HG02885 (cell line): ENCODE measurements at regions not wholly inside any gene's neighbourhood (a gene's known extent, or its start where the extent isn't known, plus 50 kb on each side); places are given as distances from the start of the nearest gene placed in this dataset.
"Not testable (repeated sequence)": the region's sequence is repeated elsewhere in the genome, so short reads cannot be mapped to it uniquely, and the experiment has no call there.

ENCODE experiments used
- ATAC-seq: cut with Tn5 transposase; IDR thresholded peaks from one replicate; pipeline ENCODE4 v1.9.1; 2021; ENCODE audit warnings: mild to moderate bottlenecking; ENCODE audit not compliant: unreplicated experiment, poor library complexity

DNA sequence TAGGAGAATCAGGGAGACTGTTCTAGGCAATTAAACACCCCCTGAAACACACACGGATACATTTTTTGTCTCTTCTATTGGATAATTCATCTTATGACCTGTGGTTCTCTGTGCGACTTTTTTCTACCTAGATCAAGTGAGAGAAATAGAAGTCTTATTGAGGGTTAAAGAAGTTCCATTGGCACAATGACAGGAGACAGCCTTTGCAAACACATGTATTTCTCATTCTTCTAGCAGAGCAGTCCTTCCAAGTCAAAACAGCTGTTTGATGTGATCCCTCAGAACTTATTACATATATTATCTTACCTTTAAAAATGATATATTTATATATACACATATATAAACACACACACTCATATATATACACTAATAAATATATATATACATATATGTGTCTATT is 496.7 kb downstream of the SLC6A15 start:
- ATAC-seq, result no peak

DNA sequence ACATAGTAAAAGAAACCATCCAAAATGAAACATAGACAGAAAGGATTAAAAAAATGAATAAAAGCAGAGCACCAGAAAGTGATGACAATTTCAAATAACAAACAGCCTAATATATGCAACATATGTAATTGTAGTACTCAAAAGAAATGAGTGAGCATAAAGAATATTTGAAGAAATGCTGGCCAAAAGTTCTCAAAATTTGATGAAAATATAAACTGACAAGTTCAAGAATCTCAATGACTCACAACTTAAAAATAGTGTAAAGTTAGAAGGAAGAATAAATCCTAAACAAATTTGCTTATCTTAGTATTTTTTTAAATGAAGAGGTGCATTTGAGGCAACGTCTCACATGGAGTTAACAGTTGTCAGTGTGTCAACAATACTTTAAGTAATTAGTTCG is 498.9 kb downstream of the SLC6A15 start:
- ATAC-seq, result no peak

DNA sequence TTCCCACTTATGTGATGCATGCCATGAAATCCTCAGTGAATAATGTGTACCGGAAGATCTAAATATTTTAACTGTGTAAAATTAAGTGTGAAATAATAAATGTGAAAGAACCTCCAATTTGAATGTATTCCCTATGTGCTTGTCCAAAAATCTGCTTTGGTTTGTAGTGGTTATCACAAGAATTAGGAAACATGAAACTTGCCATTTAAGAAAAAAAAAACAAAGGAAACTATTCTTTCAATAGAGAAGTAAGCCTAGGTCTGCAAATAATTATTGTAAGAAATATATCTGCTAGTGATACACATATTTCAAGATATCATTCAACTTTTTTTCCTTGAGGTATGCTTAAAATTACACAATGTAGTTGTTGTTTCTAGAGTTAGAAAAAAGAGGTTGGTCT is 500.4 kb downstream of the SLC6A15 start:
- no peak for ATAC-seq

DNA sequence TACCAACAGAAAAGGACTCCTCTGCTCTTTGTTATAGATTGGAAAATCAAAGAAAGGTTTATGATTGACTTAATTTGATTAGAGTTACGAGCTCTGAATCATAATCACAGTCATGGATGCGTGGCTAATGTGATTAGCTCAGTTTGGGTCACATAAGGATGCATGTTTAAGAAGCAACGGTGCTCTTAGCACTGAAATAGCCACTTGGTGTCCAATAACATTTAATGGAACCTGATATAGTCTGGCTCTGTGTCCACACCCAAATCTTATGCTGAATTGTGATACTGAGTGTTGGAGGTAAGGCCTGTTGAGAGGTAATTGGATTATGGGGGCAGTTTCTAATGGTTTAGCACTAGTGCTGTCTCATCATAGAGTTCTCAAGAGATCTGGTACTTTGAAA is 501.6 kb downstream of the SLC6A15 start:
- ATAC-seq, result no peak

DNA sequence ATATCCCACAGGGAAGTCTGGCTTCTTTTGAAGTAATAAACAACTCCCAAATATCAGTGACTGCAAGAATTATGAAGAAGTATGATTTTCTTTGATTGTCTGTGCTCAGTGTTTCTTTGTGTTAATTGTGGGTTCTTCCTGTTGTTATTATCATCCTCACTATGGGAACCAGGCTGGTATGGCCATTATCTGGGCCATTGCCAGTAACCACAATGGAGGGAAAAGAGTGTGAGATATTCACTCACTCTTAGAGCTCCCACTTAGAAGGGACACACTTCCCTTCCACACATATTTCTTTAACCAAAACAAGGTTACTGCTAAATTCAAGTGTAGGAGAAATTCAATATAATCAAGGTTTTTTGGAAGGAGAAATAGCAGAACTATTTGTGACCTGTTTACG is 503.7 kb downstream of the SLC6A15 start:
- no peak for ATAC-seq

DNA sequence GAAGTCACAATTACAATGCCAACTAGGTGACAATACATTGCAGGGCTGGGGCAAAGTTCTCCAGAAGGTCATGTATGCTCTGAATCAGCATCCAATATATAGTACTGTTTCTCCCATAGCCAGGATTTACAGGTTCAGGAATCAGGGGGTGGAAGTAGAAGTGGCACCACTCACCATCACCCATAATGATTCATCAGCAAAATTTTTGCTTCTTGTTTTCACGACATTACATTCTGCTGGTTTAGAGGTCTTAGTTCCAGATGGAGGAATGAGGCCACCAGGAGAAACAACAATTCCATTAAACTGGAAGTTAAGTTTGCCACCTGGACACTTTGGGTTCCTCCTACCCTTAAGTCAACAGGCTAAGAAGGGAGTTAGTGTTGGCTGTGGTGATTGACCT is 505.9 kb downstream of the SLC6A15 start:
- ATAC-seq, result not testable (repeated sequence)

DNA sequence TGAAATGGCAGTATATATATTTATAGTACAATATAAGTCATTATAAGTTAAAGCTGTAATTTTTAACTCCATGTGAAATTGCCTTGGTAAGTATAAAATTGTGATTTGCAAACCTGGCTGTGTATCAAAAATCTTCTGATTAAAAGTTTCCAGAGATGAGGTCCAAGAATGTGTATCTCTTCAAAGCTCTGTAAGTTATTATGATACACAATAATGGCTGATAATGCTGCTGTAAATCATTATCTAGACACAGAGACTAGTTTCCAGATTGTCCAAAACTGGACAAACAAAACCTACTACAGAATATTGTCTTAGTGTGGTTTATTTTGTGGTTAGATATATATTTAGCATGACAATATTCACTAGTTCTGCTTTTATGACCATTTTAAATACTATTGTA is 514.8 kb downstream of the SLC6A15 start:
- ATAC-seq, result no peak

DNA sequence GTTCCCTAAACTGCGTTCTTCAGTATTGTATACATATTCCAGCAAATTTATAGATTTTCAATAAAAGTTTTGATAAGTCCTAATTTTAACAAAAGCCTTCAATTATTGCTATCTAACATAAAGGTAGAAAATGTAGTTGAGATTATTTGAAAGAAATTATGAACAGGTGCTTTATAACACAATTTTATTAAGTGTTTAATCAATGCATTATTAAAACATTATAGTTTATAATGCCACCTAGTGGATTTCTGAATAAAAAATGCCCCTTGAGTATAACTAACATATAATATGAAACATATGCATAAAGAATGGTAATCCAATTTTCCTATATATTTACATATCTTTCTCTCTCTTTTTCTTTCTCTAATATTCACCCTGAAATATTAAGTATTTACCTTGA is 515.3 kb downstream of the SLC6A15 start:
- no peak for ATAC-seq

DNA sequence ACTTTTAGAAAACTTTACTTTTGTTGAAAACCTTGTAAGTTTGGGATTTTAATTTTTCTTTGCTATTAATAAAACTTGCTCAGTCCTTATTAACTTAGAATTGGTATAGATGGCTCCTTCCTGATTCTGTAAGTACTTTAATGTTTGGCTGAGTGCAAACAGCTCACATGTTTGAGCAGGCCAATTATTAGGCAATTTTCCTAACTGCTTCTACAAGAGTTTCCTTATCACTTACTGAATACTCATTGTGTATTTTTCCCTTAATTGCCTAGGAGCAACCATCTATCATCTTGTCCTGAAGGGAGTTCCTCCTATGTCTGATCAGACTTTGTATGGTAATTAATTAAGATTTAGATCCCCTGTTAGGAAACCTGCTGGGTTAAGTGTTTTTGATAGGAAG is 521.4 kb downstream of the SLC6A15 start:
- ATAC-seq, result not testable (repeated sequence)

DNA sequence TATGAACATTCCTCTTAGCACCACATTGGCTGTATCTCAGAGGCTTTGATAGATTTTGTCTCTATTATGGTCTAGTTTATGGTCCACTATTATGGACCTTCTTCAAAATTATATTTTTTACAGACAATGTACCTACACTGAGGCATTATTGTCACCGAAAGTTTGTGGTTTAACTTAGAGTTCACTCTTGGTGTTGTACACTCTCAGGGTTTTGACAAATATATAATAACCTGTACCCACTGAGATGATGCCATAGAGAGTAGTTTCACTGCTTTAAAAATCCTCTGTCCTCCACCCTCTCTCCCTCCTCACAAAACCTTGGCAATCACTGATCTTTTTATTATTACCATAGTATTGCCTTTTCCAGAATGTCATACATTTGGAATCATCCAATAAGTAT is 528.2 kb downstream of the SLC6A15 start:
- no peak for ATAC-seq

DNA sequence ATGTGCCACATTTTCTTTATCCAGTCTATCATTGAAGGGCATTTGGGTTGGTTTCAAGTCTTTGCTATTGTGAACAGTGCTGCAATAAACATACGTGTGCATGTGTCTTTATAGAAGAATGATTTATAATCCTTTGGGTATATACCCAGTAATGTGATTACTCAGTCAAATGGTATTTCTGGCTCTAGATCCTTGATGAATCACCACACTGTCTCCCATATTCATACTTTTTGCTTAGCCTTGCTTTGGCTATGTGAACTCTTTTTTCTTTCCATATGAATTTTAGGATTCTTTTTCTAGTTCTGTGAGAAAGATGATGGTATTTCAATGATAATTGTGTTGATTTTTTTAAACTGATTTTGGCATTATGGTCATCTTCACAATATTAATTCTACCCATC is 530.1 kb downstream of the SLC6A15 start:
- not testable (repeated sequence) for ATAC-seq

DNA sequence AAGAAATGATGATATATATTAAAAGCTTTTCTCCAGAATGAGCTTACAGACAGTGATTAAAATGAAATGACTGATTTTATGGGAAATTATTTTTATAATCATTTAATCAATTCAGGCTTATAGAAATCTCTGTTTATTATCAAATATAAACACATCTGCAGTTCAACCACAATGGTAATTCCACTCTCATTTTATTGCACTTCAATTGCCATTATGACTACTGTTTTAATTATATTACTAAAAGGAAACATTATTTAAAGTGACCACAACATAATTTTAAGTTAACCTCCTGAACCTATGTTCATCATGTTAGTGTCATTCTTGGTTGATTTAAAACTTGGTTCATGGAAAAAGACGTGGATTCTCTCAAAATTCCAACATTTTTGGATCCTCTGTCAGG is 536.3 kb downstream of the SLC6A15 start:
- no peak for ATAC-seq

DNA sequence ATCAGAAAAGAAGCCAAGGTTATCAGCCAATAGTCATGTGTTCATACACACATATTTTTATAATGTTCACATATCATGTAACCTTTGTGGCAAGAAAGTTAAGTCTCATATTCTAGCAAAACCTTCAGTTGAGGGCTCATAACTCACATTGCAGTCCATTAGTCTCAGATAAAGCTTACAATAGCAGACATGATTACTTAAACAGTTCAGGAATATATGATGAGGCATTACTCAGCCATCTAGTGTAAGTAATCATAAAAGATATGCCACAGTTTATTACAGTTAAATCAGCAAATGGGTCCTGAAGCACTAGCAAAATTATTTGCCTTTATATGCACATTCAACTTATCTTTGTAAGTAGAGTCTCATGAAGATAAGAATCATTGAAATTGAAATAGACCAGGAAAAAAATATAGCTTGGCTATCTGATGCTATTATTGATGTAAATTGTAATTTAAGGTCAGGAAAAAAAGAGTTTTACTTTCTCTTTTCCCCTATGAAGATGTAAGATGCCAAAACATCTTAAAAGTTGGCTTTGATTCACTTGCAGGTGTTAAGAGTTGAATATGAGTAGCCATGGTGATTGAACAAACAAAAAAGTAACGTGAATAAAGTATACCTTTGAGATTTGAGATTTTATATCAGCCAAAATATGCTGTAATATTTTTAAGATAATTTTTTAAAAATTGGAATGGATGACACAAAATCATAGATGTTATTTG is 537.0 kb downstream of the SLC6A15 start:
- no peak for ATAC-seq

DNA sequence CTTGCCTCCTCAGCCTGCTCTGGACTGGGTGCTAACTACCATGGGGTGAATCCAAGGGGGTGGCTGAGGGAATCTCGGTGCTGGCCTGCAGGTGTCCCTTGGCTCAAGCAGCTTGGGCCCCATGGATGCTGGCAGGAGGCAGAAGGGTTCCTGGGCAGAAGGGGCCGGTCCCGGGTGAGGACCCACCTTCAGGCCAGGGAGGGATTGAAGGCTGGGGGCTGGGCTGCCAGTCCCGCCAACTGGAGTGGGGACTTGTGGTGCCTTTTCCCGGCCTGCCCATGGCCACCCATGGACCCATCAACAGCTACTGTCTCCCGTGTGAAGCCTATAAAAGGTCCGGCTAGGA is 550.1 kb downstream of the SLC6A15 start:
- ATAC-seq, result no peak

DNA sequence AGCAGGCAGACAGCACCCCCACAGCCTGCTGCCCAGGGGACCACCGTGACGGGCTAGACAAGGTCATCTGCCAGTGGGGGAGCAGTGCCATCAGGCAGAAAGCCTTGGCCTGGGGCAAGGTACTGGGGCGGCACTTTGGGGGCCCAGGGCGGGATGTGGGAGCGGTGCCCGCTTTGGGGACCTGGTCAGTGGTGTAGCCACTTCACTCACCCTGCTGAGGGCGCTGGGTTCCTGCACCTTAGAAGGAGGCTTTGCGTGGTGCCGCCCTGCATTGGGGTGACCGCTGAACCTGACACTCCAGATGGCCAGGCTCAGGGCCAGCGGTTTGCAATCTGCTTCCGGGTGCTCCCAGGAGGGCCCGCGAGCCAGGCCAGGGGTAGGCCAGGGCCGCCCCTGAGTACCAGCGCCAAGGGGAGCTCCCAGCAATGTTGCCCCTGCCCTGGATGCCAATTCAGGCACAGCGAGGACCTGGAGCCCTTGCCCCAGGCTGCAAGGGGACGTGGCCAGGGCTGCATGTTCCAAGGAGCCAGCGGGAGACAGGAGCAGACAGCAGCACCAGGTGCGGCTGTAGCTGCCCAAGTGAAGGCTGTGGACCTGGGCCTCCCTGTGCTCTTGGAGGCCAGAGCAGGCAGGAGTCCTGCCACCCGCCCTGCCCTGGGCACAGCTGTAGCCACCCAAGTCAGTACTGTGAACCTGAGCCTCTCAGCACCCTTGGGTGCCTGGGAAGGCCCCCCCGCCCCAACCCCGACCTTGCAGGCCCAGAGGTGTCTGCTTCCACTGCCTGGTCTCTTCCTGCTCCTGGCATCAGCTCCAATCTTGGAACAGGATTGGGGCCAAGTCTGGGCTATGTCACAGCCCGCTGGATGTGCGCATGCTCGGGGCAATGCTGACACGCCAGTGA is 550.7 kb downstream of the SLC6A15 start:
- no peak for ATAC-seq

DNA sequence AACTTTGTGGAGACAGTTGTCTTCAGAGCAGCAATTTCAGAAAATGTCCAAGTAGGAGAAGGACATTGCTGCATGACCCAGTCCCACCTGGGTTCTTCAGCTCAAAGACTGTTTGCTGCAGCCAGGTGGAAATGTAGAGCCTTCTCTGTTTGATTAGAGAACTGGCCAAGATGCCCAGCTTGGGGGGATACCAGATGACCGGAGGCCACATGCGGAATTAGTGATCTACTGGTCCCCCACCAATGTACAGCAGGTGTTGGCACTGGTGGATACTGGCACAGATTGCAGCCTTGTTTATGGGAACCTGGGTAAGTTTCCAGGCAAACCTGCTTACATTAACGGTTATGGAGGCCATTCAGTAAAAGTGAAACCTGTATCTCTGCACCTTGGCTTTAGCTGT is 555.3 kb downstream of the SLC6A15 start:
- ATAC-seq, result no peak

DNA sequence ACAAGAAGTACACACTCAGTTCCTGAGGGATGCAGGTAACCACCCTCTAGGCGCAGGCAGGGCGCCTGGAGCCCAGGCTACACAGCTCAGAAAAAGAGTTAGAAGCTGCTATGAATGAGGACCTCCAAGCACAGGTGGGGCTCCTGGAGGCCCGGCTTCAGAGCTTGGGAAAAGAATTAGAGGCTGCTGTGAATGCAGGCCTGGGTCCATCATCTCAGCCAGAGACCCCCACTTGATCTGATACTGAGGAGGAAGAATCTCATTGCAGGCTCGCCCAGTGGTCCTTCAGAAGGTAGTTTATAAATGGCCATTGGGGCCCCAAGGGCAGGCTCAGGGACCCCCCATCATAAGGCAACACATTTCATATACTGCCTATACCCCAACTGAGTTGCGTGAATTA is 556.4 kb downstream of the SLC6A15 start:
- no peak for ATAC-seq

DNA sequence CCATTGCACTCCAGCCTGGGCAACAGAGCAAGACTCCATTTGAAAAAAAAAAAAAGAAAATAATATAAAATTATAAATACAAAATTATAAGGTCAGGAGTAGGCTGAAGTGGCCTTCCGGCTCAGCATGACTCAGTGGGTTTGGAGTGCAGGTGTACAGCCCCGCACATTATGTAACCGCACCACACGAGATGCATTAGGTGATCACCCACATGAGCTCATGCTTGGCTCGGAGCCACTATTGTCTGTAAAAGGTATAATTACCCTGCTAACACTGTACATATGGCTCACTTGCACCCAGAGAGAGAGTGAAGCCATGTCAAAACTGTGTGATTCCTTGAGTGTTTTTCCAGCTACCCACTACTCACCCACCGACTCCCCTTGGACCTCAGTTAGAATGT is 557.0 kb downstream of the SLC6A15 start:
- ATAC-seq, result no peak

DNA sequence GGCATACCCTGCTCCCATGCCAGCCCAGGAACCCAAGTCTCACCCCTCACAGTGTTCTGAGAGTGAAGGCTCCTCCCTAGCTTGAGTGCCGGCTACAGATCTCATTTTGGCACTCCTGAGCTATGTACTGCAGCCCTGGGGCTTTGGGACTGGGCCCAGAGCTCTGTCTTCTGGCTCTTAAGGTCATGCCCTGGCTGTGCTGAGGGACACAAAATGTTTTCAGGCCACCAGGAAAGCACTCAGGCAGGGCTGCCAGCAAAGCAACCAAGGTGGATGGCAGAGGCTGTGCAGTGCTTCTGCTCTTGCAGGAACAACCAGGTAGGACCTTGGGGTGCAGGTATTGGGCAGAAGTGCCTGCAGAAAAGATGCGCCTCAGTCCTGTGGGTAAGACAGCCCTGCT is 564.0 kb downstream of the SLC6A15 start:
- no peak for ATAC-seq

DNA sequence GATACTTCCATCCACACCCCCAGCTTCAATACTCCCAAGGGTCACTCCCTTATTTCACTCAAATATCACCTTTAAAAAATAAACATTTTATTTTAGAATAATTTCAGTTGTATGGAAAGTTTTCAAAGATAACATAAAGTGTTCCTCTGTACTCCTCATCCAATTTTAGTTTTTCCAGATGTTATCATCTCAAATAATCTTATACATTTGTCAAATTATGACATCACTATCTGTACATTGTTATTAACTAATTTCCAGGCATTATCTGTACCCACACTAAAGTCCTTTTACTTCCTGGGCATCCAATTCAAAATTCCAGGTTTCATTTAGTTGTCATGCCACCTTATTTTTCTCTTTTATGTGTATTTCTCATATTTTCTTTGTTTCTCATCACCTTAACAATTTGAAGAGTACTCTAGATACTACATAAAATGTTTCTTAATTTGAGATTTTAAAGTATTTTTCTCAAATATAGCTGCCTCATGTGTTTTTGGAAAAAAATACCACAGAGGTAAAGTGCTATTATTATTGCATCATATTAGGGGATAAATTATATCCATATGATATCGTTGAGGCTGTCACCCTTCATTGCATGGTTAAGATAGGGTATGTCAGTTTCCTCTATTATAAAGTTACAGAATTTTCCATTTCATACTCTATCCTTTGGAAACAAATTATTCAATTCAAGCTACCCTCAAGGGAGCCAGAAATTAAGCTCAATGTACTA is 571.0 kb downstream of the SLC6A15 start:
- ATAC-seq, result no peak

DNA sequence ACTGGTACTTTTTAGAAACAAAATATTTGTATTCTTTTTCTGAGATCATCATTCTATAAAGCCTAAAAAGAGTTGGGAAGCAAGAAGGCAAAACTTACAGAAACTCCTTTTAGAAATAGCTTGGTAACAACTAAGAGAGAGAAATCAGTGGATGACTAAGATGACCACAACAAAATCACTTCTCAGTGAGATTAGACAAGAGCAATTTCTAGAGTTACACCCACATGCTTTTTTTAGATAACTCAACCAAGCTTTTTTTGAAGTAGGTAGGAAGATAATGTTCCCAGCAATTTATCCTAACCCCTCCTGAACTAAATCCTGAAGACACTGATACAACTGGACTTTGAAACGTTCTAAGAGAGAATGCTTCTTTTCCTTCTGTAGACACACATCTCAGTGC is 576.4 kb downstream of the SLC6A15 start:
- ATAC-seq, result no peak
